ENCODE measurements at regions not wholly inside any gene's neighbourhood (a gene's known extent, or its start where the extent isn't known, plus 50 kb on each side); places are given as distances from the start of the nearest gene placed in this dataset.

DNA sequence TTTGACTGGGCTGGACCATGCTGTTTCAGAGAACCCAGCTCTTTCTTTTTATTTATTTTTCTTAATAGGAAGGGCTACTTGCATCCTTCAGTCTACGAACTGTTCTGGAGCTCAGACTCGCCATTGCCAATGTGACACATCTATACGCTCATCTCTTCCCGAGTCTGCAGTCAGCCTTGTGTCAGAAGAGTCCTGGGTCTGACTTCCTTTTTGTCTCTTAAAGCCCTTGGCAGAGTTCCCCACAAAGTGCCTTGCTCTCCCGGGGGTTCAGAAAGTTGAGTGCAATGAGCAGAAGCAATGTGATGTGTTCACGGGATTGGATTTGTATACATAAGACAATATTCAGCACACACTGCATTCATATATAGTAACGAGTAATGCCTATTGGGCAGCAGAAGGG is 140.4 kb downstream of the ATPSCKMT start:
- no peak for TF ChIP-seq TAF1 (IDR thresholded peaks at IDR 0.05; ENCODE audit: low read depth, low read length)
- no peak for TF ChIP-seq JUN (IDR thresholded peaks at IDR 0.05; ENCODE audit: low read depth, low read length)
- no peak for TF ChIP-seq JUND (IDR thresholded peaks at IDR 0.05; ENCODE audit: low read length)
- no peak for TF ChIP-seq EZH2 (IDR thresholded peaks at IDR 0.05; ENCODE audit: low read depth, low read length, severe bottlenecking)
- TF ChIP-seq, protein P1, sequence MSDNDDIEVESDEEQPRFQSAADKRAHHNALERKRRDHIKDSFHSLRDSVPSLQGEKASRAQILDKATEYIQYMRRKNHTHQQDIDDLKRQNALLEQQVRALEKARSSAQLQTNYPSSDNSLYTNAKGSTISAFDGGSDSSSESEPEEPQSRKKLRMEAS (IDR thresholded peaks at IDR 0.05) = no peak
- no peak for TF ChIP-seq EP300 (IDR thresholded peaks at IDR 0.05; ENCODE audit: borderline replicate concordance in 1 of 2, low read depth in 2 of 2, low read length in 2 of 2)
- TF ChIP-seq KDM1A (IDR thresholded peaks at IDR 0.05; ENCODE audit: borderline replicate concordance, low read length) = no peak
- no peak for TF ChIP-seq RAD21 (IDR thresholded peaks at IDR 0.05 in 1 of 2, conservative IDR thresholded peaks at IDR 0.05 in 1 of 2; ENCODE audit: low read depth in 2 of 2, low read length in 2 of 2)
